GM19023 (cell line): ENCODE measurements at regions not wholly inside any gene's neighbourhood (a gene's known extent, or its start where the extent isn't known, plus 50 kb on each side); places are given as distances from the start of the nearest gene placed in this dataset.
"Not testable (repeated sequence)": the region's sequence is repeated elsewhere in the genome, so short reads cannot be mapped to it uniquely, and the experiment has no call there.

Source experiments
- ATAC-seq: cut with Tn5 transposase; IDR thresholded peaks from one replicate; pipeline ENCODE4 v1.9.1; 2021; ENCODE audit warnings: mild to moderate bottlenecking, moderate library complexity; ENCODE audit not compliant: unreplicated experiment

DNA sequence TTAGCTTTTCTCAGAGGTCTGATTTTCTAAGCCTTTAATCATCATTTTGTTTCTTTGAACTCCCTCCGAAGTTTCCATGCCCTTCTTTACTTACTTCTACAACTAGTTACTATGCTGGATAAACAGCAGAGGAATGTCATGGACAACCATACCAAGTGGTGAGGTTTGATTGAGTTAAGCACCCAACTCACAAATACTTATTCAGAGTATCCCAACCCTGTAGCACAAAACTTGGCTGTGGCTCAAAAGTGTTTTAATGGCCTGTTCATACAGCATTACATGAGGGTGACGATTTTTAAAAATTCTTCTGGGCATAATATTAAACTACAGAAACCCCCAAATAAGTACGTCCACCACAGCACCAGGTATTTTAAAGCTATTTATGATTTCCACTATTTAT lies 946.8 kb upstream of the SOX9 start:
- ATAC-seq: no peak

DNA sequence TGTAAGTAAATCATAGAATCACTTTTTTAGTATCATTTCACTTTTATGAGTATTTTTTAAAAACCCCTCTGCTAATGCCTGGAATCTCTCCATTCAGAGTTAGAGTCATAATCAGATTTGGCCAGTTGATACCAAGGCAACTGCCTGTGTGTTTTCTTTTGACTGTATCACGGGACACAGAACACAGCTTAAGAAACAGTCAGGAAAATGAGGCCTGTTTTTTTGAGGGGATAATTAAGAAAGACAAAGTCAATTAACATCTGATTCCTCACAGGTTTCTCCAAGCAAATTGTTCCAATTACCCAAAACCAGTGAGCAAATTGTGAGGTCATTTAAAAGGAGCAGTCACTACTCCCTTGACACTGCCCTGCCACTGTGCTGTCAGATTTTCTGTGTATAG lies 944.5 kb upstream of the SOX9 start:
- no peak for ATAC-seq

- no peak for ATAC-seq
These were observed 943.8 kb upstream of the SOX9 start for GRCh38 chr17:71176928-71177443.

- ATAC-seq: no peak
These were observed 939.9 kb upstream of the SOX9 start for GRCh38 chr17:71180801-71181385.

- ATAC-seq: no peak
These were observed 937.7 kb upstream of the SOX9 start for GRCh38 chr17:71183066-71183660.

DNA sequence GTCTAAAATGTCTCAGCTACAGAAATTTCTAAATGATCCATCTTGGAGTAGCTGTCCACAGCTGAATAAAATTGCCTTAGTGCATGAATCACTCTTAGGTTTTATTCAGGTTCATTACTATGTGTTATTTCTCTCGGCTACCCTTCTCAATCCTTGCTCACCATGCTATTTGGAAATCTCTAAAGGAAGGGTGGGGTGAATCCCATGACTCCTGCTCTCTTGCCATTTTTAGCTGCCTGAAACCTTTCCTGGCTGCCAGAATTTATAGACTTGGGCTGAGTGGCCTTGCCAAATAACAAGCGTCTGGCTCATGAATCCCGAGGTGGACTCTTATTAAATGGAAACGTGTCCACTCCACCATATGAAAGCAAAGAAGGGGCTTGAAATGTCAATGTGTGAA lies 936.1 kb upstream of the SOX9 start:
- ATAC-seq: no peak

- ATAC-seq: no peak
These were observed 933.5 kb upstream of the SOX9 start for GRCh38 chr17:71187145-71187878.

DNA sequence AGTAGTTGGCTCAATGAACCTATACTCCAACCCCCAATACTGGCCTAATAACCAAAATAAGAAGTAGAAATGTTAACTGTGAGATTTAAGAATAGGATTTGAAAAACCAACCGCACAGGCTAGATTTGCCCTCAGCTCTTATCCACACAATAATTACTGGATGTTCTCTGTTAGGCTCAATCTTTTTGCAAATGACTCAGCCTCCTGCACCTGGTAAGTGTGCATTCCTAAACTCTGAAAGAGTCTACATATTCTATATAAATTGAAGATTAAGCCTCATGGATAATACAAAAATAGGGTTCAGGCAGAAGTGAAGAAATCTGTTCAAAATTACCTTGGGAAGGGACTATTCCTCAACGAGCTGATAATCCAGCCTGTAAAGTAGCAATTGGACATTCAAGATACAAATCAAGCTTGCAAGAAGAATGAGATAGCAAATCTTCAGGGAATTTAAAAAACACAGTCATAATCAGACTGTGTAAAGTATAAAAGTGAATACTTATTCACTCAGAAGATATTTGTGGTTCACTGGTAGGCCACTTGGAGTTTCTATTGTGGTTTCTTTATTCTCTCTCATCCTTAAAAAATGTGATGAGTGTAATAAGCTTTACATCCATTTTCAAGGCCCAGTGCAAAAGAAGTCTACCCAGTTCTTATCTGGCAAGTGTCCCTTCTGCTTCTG lies 931.9 kb upstream of the SOX9 start:
- ATAC-seq: no peak

- ATAC-seq: no peak
These were observed 931.4 kb upstream of the SOX9 start for GRCh38 chr17:71189493-71189831.

GRCh38 chr17:71192039-71192555 lies 928.7 kb upstream of the SOX9 start:
- no peak for ATAC-seq

GRCh38 chr17:71192848-71193247 lies 928.0 kb upstream of the SOX9 start:
- no peak for ATAC-seq

DNA sequence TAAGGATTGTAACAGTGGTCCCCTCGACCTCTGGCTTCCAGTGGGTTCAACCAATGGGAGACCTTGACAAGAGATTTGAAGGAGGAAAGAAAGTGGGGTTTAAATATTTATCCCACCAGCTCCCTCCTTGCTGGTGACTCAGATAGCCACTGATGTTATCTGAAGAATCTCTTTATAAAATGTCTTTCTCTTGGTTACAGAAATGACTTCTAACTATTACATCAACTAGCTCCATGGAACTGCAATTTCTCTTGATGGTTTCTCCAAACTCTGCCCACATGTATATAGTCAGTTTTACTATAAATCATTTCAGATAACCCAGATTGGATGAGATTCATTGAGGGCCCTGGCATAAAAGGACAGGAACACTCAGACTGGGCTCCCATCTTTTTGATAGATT lies 920.2 kb upstream of the SOX9 start:
- ATAC-seq: no peak

DNA sequence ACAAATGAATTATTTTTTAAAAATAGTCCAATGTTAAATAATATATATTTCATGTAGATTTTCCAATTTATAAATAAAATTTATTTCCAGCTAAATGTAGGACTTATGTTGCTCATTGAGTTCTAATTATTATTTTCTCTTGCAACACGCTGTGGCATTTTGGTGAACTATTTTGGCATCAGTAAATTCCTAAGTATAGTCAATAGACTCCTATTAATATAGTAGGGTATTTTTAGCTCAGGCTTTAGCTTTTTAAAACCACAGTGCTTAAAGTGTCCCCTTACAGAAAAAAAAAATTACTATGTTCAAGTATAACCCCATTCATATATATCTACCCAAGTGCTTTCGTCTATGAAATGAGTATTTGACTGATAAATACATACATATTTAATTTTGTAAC lies 919.2 kb upstream of the SOX9 start:
- ATAC-seq: no peak

GRCh38 chr17:71202449-71202848 lies 918.4 kb upstream of the SOX9 start:
- no peak for ATAC-seq

- no peak for ATAC-seq
These were observed 916.9 kb upstream of the SOX9 start for GRCh38 chr17:71203953-71204352.

- not testable (repeated sequence) for ATAC-seq
These were observed 914.9 kb upstream of the SOX9 start for GRCh38 chr17:71205951-71206350.

DNA sequence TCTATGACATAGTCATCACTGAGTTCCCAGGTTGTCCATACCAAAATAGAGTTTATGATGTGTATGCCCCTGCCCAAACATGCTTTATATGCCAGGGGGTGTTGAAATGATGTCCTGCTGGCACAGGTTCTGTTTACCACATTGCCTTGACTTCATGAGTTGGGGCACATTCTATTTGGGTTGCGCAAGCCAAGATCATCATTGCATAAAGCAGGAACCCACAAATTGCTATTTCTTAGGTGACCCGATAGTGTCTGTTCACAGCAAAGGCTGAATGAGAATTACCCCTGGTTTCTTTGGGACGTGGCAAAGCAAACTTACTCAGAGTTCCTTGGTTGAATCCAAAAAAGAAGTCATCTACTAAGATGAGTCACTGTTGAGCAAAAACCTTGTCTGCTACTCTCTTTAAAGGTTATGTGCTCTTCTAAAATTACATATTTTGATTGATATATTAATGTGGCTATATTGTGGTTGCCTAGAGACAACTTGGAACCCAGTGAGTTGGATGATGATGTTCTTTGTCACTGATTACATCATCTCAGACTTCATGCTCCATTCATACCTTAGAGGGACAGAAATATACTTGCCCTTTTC lies 912.6 kb upstream of the SOX9 start:
- ATAC-seq: no peak

DNA sequence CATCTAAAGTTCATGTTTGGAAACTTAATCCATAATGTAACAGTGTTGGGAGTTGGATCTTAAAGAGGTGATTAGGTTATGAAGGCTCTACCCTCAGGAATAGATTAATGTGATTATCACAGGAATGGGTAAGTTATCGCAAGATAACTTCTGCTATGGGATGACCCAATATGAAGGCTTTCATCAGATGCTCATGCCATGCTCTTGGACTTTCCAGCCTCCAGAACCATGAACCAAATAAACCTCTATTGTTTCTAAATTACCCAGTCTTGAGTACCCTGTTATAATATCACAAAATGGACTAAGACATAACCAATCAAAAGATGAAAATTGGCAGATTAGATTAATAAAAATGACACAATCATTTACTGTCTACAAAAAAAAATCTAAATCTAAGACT lies 906.9 kb upstream of the SOX9 start:
- no peak for ATAC-seq

GRCh38 chr17:71217769-71218168 lies 903.1 kb upstream of the SOX9 start:
- no peak for ATAC-seq

DNA sequence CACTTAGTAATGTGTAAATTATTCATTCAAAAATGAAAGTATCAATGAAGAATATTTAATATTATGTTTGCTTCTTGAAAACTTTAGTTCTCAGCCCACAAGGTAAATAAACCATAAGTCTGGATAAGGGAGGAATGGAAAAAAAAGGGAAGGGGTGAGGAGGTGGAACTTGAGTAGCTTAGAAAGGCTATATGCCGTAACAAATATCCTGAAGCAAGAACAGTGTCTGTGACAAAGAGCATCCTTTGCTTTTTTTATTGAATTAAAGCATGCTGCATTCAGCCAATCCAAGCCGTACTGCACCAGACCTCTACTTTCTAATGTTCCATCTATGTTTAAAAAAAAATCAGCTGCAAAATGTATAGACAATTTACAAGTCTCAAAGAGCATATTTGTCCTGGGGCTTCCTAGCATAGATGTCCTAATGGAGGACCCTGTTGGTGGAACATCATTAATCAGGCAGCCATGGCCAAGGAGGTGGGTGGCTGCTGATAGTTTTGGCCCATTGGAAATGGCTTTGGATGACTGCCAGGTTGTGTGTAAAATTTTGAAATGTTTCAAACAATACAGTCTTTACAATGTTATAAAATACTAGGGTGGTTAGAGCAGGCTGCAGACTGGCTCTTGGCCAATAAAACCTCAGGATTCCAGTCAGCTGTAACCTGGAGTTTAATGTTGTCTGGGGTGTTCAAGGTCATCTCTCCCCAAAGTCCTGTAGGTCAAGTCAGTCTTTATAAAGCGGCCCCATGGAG lies 895.8 kb upstream of the SOX9 start:
- ATAC-seq: no peak
